ENCODE measurements at regions not wholly inside any gene's neighbourhood (a gene's known extent, or its start where the extent isn't known, plus 50 kb on each side); places are given as distances from the start of the nearest gene placed in this dataset.

DNA sequence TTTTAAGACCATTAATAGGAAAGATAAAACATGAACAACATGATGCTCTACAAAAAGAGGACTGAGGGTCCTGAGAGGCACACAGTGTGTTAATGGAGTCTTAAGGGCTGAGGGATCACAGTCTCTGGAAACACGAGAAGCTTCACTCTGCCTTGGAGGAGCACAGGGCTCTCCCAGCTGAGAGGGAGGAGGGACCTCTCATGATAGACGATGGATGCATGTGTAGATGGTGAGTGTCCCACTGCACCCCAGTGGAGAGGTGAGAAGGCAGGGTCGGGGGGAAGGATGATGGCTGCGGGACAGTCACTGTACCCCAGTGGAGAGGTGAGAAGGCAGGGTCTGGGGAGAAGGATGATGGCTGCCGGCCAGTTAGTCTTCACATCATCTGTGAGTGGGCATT, 613.4 kb downstream of the IRX1 start:
- no peak for DNase-seq (ENCODE audit: low read depth in 4 of 4, low spot score in 3 of 4)

DNA sequence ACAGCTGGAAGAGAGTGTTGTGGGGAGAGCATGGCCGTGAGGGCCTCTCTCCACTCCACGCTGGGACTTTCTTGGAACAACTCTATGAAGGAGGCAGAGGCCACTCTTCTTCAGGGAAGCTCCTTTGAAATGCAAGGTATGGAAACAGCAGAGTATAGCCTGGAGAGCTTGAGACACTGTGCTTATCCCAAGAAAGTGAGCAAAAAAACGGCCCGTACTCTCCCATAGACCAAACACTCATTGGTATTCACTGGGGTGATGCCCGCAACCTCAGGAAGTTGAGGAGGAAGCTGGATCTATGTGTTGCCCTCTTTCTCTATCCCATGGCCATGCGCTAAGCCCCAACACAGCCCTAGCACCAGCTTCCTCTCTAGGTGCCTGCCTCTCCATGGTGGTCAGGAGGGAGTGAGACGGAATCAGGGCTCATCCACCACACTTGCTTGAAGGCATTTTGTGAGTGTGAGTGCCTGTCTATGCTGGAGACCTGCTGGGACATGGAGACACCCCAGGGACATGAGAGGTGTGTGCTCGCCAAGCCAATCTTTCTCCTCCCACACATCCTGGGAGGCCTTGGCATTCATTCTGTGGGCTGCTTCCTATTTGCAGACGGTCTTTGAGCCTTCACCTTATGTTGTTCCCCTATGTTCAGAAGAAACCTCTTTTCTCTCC, 616.6 kb downstream of the IRX1 start:
- no peak for DNase-seq (ENCODE audit: low read depth in 4 of 4, low spot score in 3 of 4)

DNA sequence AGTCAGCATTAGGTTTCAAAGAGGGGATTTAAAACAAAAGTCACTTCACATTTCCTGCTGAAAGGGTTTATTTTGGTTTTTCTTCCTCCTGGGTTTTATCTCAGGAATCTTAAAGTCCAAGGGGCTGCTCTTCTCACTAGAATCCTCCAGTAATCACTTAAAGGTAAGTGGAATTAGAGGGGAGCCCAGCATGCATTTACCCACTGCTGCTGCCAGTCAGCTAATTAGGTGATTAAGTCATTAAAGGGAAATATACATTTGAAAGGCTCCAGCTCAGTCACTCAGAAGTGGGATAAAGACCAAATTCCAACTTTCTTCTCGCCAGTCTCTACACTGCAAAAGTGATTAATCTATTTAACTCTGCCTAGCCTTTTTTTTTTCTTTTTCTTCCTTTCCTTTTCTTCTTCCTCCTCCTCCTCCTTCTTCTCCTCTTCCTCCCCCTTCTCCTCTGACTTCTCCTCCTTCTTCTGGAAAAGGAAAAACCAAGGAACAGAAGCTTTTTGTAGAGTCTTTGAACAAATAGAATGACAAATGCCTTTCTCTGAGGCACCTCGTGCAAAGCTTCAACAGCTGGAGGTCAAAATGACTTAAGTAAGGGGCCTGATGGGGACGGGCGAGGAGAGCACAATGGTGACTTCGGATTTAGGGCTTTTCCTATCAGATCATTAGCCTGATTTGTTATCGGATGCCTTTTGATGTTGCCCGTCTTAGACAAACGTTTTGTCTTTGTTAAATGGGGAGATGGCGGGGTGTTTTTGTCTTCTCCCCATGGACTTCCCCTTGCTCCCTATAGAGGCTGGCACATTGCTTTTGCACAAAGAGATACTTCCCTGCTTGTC, 617.6 kb downstream of the IRX1 start:
- DNase-seq (ENCODE audit: low read depth in 4 of 4, low spot score in 3 of 4) = no peak

DNA sequence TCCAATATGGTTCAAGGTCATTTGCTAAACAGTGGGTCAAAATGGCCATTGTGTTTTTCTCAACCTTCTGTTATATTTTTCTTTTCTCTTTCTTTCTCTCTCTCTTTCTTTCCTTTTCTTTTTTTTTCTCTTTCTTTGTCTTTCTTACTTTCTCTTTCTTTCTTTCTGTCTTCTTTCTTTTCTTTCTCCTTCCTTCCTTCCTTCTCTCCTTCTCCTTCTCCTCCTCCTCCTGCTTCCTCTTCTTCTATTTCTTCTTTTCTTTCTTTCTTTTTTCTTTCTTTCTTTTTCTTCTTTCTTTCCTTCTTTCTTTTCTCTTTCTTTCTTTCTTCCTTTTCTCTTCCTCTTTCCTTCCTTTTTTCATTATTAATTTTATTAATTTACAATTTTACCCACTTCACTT, 619.5 kb downstream of the IRX1 start:
- DNase-seq (ENCODE audit: low read depth in 4 of 4, low spot score in 3 of 4) = no peak

DNA sequence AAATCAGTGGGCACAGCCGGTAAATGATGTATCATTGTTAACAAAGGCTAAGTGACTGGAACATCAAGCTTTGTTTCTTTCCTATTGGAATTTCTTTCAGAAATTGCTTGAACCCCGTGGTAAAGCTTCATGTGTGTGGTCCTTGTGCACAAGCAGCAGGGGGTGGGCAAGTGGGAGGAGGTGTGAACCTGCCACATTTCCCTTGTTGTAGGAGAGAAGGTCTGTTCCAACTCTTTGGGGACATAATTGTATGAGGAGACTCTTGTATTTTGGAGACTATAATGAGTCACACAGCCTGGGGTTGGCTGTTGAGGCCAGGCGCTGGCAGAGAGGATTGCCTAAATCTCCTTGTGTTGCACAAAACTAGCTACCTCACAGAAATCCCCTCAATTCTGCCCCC, 620.5 kb downstream of the IRX1 start:
- DNase-seq (ENCODE audit: low read depth in 4 of 4, low spot score in 3 of 4) = no peak

- DNase-seq (ENCODE audit: low read depth in 4 of 4, low spot score in 3 of 4) = no peak
These were observed 624.4 kb downstream of the IRX1 start for GRCh38 chr5:4220016-4220415.

- DNase-seq (ENCODE audit: low read depth in 4 of 4, low spot score in 3 of 4) = no peak
These were observed 625.4 kb downstream of the IRX1 start for GRCh38 chr5:4221048-4221447.

- no peak for DNase-seq (ENCODE audit: low read depth in 4 of 4, low spot score in 3 of 4)
These were observed 626.5 kb downstream of the IRX1 start for GRCh38 chr5:4222147-4222546.

DNA sequence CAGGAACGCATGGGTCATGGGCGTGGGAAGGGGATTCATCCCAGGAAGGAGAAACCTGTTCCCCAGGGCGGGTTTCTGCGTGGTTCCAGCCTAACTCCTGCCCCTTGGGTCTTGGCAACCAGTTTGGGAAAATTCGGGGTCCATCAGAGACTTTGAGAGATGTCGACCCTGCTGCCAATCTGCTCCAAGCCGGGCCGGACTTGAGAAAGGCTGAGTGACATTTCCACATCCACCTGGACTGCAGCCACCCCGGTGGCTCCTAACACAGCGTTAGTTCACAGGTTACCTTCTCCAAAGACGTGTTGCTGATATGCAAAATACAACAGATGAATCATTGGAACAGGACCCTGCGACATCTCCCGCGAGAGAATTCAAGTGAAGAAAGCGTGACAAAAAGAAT, 627.2 kb downstream of the IRX1 start:
- DNase-seq (ENCODE audit: low read depth in 4 of 4, low spot score in 3 of 4) = no peak

DNA sequence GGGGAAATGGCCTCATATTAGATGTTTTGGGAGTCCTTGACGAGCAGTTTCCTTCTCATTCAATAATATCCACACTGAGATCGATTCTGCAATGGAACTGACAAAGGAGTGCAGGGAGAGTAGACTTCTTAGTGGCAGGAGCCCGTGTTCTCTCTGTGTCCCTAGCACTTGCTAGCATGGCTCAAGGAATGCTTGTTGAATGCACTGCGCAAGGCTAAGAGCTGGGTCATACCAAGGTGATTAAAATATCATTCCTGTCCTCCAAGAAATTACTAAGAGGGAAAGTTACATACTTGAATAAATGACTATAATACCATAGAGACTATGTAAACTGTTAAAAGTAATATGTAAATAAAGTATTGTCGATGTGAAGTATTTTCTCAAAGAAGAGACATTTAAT, 630.1 kb downstream of the IRX1 start:
- DNase-seq (ENCODE audit: low read depth in 4 of 4, low spot score in 3 of 4) = no peak

DNA sequence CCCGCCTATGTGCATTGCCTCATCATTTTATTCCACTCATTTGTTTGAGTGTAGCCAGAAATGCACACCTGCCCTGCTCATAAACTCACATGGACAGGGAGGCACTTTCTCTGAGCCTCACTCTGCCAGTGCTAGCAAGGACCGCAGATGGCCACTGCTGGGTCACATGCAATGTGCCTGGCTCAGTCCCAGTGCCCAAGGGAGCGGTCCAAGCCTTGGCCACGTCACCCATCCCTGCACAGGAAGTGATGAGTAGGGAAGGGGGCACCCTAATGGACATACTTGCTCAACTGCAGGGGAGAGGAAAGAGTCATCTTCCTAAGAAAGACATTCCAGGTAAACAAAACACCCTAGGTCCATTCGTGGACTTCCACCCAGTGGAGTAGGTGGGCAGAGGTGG, 630.9 kb downstream of the IRX1 start:
- no peak for DNase-seq (ENCODE audit: low read depth in 4 of 4, low spot score in 3 of 4)

- DNase-seq (ENCODE audit: low read depth in 4 of 4, low spot score in 3 of 4) = no peak
These were observed 633.1 kb downstream of the IRX1 start for GRCh38 chr5:4228708-4229107.

GRCh38 chr5:4229414-4230292, 634.0 kb downstream of the IRX1 start:
- DNase-seq (ENCODE audit: low read depth in 4 of 4, low spot score in 3 of 4) = no peak

DNA sequence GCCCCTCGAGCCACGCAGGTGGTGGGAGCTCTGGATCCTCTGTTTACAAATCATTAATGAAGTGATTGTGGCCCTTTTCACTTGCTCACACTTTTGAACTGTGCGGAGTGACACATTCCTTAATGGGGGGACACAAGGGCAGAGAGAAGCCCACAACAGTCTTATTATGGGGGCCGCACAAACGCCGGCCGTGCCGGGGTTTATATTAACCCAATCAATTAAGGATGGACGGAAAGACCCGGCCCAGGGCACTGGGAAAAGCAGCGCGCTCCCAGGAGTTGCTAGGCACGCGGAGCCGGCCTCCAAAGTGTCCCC, 634.8 kb downstream of the IRX1 start:
- no peak for DNase-seq (ENCODE audit: low read depth in 4 of 4, low spot score in 3 of 4)

DNA sequence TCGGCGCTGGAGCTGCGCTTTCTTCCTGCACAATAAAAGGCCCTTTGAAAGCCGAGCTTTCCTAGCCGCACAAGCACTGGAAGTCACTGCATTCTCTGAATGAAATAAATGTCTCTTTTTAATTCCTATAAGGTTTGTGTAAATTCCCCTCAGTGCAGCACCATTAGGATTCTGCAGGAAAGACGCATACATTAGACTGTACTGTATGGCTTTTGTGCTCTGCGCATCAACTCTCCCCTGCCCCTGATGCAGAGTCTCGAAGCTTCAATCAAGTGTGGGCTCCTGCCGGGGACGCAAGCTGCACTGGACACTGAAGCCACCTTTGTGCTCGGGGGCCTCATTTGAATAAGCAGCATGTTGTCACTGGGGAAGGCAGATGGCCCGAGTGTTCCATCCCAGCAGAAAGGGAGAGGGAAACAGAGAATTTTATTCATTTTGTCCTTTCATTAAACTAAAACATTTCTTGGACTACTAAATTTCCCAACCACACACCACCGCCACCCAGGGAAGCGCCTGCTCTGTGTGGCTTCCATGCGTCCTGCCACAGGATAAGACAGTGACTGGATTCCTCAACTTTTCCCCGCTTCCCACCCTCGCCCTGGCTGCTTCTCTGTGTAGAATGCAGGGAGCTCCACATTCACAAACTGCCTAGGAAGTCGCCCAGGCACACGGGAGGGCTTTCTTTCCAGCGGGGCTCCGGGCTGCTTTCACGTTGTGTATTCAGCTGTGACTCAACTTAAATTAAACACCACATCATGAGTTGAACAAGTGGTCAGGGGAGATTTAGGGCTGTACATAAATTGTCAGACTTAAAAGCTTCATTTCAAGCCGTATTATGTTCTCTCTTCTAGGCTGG, 635.4 kb downstream of the IRX1 start:
- DNase-seq (ENCODE audit: low read depth in 4 of 4, low spot score in 3 of 4) = peak in 2 of 4 donors; percentile 27 to 69

DNA sequence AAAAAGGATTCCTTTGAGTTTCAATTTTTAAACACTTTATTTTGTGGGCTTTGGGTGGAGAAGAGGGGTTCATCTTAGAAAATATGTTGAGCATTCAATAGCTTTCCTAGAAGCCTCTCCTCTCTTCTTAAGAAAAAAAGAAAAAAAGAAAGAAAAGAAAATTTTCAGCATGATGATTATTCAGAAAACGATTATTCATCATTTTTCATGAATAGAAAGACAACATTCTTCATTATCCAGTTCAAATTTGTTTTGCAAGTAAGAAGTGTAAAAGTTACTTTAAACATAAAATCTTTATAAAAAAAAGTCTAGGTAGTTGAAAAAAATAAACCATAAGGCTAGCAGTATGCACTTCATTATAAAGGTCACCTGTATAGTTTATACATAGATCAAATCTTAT, 636.5 kb downstream of the IRX1 start:
- DNase-seq (ENCODE audit: low read depth in 4 of 4, low spot score in 3 of 4) = no peak

DNA sequence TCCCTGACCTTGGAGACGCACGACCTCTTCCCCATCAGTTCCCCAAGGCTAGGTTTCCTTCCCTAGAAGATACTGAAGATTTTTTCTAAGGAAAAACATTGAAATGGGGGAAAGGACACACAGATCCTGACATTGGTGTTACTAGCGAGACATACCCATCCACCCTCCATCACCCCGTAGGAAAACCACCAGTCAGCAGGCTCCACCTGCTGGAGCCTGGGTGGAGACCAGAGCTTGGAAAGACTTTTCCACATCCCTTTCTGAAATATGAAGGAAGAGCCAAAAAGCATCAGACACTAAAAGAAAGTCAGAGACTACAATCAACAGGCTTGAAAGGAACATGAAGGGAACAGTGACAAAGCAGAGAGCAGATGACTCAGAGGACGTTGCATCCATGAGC, 638.0 kb downstream of the IRX1 start:
- no peak for DNase-seq (ENCODE audit: low read depth in 4 of 4, low spot score in 3 of 4)

DNA sequence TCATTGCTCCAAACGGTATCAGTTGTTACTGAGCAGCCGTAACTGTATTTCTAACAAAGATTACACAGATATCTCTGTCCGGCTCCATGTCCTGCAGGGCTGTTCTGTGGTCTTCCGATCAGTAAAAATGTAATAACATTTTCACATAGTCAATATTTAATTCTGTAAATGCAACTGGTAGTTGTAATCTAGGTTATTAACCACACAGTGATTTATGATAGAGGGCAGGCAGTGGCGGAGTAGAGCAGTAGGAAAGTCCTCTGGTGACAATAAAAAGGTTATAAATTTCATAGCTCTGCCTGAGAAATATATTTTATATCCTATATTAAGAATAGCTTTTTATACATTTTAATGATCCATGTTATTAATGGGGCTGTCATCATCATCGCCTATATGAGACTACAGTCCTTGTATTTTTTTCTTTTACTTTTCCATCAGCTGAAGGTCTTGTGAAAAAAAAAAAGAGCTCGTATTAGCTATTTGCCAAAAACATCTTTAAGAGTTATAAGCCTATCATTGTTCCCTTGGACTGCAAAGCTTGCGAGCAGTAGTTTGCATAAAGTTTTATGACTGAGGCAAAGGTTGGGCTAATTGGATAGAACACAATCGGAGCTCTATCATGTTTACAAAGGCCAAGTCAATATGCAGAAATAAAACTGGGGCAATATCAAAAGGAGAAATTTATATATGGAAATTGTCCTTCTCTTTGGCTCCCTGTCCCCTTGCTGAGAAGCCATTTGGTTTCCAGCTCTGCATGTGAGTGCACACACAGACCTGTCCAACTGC, 648.0 kb downstream of the IRX1 start:
- no peak for DNase-seq (ENCODE audit: low read depth in 4 of 4, low spot score in 3 of 4)

GRCh38 chr5:4244306-4244705, 648.7 kb downstream of the IRX1 start:
- DNase-seq (ENCODE audit: low read depth in 4 of 4, low spot score in 3 of 4) = no peak

DNA sequence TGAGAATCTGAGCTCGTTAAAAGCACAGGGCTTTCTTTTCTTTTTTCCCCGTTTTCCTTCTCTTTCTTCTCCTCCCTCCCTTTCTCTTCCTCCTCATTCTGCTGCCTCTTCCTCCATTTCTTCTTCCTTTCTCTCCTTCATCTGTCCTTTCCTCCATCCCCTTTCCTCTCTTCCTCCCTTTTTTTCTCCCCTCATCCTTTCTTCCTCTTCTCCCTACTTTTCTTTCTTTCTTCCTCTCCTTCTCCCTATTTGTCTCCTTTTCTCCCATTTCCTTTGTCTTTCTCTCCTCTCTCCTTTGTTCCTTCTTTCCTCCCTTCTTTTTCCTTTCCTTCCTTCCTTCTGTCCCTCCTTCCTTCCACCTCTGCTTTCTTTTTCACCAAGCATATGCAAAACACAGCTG, 649.4 kb downstream of the IRX1 start:
- DNase-seq (ENCODE audit: low read depth in 4 of 4, low spot score in 3 of 4) = no peak
